Iris pigment epithelial cell (primary cell): ENCODE measurements at regions not wholly inside any gene's neighbourhood (a gene's known extent, or its start where the extent isn't known, plus 50 kb on each side); places are given as distances from the start of the nearest gene placed in this dataset.
"Not testable (repeated sequence)": the region's sequence is repeated elsewhere in the genome, so short reads cannot be mapped to it uniquely, and the experiment has no call there.

Source experiments
- DNase-seq: peaks from one replicate; pipeline ENCODE4 v3.0.0-alpha.2; 2011; ENCODE audit warnings: low read depth

DNA sequence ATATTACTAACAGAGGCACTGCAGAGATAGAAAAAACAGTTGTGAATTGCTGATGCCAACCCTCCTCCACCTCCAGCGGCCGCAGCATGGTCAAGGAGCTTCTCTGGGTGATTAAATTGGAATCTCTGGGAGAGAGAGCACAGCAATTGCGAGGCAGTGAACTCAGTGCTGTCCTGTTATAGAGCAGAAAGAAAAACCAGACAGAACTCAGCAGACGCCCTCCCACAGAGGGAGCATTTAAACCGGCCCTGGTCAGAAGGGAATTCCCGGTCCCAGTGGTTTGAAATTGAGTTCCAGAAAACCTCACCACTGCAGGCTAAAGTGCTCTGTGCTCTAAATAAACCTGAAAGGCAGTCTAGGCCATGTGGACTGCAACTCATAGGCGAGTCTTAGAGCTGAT, 175.4 kb downstream of the SQOR start:
- no peak for DNase-seq

DNA sequence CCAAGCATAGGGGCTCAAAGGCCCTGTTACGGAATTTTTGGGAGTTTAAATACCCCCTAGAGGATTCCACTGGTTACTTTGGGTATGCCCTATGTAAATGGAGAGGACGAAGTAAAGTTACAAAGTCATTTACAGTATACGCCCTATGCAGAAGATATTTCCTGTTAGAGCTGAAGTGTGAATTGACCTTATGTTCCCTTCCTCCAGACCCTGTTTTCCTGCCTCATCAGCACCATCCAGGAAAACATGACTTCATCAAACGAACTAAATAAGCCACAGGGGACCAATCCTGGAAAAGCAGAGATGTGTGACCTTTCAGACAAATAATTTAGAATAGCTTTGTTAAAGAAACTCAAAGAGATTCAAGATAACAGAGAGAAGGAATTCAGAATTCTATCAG, 177.4 kb downstream of the SQOR start:
- DNase-seq, result no peak

DNA sequence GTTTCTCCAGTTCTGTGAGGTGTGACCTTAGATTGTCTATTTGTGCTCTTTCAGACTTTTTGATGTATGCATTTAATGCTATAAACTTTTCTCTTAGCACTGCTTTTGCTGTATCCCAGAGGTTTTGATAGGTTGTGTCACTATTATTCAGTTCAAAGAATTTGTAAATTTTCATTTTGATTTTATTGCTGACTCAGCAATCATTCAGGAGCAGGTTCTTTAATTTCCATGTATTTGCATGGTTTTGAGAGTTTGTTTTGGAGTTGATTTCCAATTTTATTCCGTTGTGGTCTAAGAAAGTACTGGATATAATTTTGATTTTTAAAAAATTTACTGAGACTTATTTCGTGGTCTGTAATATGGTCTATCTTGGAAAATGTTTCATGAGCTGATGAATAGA, 182.7 kb downstream of the SQOR start:
- DNase-seq, result not testable (repeated sequence)

DNA sequence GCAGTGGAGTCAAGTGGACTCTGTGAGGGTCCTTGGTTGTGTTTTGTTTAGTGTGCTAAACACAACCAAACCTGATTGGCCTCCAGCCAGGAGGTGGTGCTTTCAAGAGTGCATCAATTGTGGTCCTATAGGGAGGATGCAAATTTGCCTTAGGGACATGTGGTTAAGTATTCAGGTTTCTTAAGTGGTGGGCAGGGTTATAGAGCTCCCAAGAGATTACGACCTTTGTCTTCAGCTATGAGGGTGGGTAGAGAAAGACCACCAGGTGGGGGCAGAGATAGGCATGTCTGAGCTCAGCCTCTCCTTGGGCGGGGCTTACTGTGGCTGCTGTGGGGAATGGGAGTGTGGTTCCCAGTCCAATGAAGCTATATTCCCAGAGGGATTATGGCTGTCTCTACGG, 186.6 kb downstream of the SQOR start:
- DNase-seq, result no peak

DNA sequence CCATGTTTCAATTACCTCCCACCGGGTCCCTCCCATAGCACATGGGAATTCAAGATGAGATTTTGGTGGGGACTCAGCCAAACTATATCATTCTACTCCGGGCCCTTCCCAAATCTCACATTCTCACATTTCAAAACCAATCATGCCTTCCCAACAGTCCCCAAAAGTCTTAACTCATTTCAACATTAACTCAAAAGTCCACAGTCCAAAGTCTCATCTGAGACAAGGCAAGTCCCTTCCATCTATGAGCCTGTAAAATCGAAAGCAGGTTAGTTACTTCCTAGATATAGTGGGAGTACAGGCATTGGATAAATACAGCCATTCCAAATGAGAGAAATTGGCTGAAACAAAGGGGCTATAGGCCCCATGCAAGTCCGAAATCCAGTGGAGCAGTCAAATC, 188.1 kb downstream of the SQOR start:
- not testable (repeated sequence) for DNase-seq

DNA sequence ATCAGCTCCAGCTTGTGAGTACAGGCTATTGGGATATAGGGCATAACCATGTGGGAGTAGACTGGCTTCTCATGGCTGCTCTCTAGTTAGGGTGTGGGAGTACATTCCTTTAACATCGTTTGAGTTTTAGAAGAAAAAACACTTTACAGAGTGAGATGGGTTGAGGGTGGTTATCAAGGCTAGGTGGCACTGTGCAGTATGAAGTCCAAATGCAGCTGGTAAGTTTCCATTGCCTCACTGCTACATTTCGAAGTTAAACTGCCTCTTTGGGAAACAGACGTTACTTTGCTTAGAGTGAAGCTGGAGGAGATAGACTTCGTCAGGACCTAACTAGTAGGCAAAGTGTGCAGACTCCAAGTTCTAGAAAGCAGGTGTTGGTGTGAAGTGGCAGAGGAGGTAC, 192.4 kb downstream of the SQOR start:
- DNase-seq, result no peak

DNA sequence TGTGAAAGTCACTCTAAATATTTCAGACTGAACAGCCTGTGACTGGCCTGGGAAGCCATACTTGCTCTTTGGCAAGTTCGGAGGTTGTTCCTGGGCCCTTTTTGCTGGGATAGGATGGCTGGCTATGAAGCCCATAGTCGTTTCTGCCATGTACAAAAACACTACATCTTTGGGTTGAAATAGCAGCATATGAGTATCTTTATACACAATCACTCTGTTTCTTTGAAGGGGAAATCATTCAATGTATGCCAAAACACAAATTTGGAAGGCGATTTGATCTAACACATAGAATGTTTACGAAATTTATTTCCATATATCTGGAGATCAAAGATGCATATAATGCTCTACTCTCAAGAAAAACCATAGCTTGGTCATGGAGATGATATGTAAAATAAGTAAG, 192.9 kb downstream of the SQOR start:
- DNase-seq, result no peak

DNA sequence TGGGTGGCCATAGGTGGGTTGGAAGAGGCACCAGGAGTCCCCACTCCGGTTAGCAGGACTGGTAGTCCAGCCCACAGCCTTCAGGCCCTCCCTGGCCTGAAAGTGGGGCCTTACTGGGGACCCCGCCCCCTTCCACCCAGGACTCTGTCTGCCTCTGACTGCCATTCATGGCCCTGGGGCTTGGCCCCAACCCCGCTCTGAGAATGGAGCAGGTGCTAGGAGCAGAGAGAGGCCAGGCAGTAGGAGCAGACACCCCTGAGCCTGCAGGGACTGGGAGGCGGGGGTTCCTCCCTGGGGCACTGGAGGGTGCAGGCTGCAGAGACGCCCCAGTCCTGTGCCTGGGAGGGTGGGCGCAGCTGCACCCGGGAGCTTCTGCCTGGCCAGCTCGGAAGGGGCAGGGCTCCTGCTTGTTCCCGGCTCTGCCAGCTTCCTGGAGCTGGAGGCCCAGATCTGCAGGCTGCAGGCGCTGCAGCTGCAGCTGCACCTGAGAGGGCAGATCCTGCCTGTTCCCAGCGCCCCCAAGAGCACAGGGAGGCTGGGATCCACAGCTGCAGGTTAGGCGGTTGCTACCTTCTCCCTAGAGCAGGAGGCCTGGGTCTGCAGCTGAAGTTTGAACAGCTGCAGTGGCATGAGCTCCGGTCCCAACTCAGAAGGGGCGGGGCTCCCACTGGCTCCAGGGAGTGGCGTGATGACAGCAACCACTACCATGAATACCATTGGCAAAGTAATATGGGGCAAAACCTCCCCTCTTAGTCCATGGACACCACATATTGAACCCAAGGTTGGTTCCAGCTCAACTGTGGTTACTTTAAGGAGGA, 194.7 kb downstream of the SQOR start:
- DNase-seq, result no peak

DNA sequence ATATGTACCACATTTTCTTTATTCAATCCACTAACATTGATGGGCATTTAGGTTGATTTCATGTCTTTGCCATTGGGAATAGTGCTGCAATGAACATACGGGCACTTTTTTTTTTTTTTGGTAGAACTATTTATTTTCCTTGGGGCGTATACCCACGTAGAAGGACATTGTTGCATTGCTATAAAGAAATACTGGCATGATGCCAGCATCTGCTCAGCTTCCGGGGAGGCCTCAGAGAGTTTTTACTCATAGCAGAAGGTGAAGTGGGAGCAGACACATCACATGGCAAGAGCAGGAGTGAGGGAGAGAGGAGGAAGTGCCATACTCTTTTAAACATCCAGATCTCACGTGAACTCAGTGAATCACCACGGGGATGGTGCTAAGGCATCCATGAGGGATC, 197.0 kb downstream of the SQOR start:
- no peak for DNase-seq

DNA sequence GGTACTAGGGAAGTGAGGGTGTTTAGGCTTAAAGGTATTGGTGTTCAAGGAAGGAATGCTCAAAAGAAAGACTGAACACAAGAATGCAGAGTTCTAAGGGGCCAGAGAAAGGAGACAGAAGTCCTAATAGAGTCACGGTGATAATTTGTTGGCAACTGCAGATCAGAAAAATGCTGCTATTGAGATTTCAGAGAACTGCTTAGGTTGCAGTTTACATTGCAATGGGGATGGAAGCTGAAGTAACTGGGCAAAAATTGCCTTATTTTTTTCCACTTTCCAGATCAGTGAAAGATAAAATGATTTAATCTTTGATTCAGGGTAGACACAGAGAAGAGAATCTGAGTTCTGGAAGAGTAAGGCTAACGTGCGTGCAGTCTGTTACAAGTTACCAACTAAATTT, 199.8 kb downstream of the SQOR start:
- no peak for DNase-seq

DNA sequence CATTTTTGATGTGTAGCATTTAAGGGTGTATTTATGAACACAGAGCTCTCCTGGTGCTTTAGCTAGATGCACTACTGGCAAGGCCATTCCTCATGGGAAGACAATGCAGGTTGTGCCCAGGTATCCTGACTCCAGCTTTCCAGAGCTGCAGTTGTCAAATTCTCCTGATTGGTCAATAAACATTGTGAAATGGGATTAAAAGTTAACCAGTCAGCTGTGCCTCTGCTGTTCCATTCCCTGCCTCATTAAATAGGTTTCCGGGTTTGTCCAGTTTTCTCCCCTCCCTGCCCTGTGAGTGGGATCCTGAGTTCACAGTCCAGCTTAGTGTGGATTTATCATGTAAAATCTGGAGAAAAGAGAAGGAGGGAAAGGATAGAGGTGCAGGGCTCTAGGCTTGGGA, 207.3 kb downstream of the SQOR start:
- DNase-seq, result no peak

DNA sequence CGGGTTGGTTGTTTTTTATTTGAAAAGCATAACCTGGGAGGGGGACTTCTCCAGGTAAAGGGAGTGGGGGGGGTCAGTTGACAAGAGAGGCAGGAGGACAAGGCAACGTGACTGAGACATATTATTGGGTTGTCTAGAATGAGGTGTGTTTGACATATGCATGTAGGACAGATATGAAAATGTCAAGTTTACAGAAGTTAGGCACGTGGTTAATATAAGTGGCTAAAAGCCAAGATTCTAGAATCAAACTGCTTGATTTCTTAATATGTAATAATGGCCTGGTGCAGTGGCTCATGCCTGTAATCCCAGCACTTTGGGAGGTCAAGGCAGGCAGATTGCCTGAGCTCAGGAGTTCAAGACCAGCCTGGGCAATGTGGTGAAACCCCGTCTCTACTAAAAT, 212.8 kb downstream of the SQOR start:
- DNase-seq, result no peak

DNA sequence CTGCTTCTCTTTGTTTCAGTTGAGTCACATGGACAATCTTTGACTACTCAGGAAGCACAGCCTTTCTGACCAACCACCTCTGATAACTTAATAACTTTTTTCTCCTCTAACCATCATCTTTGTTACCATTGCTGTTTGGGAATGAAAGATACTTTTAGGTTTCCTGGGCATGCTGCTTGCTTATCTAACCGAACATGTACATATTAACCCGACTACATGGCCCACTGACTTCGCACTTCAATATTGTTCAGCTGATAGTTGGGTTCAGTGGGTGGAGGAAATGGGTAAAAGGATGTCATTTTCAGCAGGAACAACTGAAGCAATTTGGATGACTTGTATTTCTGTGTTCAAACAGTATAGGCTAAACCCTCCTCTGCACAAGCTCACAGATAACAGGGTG, 214.3 kb downstream of the SQOR start:
- DNase-seq, result no peak

DNA sequence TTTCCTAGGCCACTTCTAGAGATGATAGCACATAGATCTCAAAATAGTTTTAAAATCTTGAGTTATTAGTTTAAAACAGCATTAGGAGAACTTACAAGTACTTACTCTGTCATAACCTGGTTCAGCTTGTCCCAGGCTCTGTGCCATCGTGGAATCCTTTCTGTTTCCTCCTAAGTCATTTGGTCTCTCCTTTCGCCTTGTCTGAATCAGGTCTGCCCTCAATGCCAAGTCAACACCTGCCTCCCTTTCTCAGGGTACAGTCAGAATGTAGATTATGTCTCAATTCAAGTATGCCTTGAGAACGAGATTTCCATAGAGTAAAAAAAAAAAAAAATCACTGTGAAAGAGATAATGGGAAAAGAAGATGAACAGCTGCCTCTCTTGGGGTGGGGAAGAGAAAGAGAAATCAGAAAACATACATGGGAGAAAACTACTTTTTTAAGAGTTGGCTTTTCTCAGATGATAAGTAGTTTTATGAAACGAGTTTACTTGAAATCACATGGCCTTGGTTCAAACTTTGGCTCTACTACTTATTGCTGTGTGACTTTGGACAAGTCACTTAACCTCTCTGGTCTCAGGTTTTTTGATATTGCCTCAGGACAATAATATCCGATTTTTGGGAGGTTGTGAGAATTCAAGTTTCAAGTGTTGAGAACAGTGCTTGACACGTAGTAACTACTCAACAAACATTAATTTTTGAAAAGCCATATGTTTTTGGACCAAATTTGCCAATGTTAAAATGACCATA, 219.8 kb downstream of the SQOR start:
- DNase-seq, result no peak

DNA sequence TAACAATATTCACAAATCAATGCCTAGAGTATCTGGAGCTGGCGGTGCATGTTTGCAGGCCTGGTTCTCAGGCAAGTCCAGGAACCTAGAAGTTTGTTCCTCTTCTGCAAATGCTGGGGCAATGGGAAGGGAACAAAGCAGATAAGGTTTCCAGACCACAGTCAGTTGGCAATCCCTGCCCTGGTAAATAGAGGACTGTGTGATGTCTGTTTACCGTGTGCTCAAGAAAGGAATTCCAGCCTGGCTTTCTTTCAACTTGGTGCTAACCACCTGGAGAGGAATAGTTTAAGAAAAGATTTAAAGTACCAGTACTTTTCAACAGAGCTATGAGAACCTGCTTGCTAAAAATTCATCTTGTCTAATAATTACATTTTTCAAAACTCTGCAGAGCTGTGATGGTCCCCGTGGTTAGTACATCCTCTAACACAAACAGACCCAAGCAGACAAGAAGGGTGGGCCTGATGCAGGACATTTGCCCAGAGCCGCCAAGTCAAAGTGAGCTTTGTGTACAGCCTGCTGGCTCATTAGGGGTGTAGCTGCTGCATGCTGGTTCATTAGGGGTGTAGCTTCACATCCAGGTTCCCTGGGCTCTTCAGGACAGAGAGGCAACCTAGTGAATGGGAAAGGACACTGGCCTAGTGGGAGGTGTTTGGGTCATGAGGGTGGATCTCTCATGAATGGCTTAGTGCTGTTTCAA, 220.5 kb downstream of the SQOR start:
- no peak for DNase-seq

DNA sequence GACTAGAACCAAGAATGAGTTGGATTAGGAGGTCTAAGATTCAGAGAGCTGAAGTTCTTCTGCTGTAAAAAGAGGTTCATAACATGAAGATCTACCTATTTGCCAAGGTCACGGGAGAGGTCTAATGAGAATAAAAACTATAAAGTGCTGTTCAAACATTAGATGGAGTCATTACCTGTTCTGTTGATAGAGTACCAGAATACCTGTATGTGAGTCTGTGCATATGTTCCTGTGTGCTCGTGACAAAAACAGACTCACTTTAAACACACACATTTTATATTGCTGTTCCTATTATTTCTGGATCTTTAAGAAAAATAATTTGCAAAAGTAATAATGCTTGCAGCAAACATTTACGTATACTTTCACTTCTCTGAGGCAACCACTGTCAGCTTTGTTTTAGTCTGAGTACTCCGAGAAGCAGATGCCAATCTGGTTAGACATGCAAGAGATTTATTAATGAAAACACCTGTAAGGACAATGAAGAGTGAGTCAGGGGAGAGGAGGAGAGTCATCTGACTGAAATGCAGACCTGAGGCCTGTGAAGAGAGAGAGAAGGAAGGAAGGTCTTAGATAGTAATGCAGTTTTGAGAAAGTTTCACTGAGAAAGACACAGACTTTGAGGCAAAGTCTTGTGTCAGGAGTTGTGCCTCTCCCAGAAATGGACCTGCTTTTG, 221.2 kb downstream of the SQOR start:
- DNase-seq, result no peak

DNA sequence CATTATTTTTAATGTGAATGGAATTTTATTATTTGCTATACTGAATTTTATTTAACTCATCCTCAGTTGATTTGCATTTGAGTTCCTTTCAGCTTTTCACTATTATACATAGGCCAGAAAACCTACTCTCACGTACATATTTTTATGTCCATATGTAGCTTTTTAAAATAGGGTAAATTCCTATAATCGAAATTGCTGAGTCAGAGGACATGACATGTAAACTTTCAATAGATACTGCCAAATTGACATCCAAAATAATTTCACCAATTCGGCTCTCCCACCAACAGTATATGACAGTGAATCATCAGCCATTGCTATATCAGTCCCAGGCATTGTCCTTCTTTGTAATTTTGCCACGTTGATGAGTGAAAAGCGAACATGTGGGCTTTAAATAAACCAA, 222.5 kb downstream of the SQOR start:
- DNase-seq, result no peak

DNA sequence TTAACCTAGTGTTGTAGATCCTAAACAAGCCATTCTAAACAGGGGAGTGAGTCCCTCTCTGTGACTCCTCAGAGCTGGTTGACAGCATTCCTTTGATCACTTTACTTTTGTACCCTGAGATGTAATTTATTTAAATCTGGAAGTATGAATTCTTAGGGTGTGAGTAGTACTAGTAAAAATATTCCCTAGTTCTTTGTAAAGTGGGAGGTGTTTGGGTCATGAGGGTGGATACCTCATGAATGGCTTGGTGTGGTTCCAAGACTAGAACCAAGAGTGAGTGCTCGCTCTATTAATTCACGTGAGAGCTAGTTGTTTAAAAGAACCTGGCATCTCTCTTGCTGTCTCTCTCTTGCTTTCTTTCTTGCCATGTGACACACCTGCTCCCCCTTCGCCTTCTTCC, 223.7 kb downstream of the SQOR start:
- no peak for DNase-seq

DNA sequence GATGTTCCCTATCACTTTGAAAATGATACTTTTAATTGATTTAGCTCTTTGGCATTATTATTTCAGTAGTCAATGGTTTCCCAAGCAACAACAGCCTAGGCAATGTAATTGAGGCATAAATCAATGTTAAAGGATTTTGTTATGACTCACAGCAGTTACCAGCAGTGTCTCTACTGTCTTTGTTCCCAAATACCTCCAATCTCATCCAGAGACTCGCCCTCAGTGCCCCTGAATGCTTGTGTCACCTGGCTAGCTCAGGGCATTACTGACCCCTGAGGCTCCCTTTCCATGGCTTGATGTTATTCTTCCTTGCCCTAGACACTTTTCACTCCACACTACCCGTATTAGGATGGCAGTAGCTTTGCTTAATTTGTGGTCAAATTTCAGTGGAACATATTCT, 227.2 kb downstream of the SQOR start:
- no peak for DNase-seq

DNA sequence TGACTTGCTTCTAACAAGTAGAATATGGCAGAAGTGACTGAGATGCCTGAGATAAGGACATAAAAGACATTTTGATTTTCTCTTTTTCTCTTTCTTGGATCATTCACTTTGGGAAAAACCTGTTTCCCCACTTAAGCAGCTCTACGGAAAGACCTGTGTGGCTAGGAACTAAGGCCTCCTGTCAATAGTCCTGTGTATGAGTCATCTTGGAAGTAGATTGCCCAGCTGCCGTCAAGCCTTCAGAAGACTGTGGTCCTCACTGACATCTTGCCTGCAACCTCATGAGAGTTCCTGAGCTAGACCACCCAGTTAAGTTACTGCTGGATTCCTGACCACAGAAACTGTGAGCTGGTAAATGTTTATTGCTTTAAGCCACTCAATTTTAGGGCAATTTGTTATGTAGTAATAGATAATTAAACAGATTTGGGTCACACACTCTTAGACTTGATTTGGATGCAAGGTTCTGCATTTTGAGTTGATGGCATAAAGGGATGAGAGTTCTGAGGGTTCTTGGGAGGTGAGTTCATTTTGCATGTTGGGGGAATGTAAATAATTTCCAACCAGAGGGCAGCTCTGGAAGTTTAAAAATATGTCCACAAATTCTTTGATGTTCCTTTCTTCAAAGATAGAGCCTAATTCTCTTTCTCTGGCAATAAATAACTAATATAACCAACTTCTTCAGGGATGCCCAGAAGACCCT, 229.2 kb downstream of the SQOR start:
- no peak for DNase-seq

DNA sequence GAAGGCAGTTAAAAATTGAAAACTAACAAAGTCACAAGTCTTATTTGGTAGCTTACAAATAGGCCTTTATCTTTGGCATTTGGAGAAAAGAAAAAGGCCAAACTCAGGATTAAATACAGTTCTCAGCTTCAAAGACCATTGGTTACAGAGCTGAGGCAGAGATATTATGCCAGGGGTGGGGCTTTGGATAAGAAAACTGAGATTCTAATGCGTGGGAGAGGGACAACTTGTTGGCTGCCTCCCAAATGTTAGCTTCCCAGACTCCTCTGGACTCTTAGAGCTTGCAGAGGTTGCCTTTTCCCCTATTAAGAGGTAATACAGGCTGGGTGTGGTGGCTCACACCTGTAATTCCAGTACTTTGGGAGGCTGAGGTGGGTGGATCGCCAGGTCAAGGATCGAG, 231.8 kb downstream of the SQOR start:
- no peak for DNase-seq

DNA sequence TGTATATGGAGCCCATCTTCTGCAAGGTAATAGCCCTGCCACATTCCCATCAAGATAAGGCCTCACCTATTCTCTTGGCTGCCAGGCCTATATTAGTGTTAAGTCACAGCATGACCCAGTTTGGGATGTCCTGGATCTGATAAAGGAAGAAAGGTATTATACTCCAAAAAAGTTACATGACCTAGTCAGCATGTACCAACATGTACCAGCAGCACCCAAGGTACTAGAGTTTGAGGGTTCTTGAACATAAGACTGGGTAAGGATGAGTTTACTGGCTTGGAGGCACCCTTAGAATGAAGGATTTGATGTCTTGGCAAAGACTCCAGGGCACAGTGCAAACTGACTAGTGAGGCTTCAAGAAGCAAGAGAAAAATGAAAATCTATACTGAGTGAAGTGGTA, 232.5 kb downstream of the SQOR start:
- DNase-seq, result no peak
